ENCODE measurements at regions not wholly inside any gene's neighbourhood (a gene's known extent, or its start where the extent isn't known, plus 50 kb on each side); places are given as distances from the start of the nearest gene placed in this dataset.

DNA sequence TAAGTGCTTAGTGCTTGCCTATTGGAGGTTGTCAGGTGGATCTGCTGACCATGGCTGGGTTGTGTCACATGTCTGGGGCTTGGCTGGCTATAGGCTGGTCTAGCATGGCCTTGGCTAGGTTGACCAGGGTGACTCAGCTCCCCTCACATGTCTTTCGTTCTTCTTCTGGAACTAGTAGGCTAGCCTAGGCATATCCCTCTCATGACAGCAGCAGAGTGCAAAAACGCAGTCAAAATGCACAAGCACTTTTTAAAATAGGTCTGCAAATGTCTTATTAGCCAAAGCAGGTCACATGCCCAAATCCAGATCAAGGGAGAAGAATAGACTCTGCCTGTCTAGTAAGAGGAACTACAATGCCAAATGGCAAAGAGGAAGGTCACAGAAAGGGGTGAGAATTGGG, 179.7 kb upstream of the ACVR2A start:
- Histone ChIP-seq H3K36me3 (no peaks in the 10 kb centered on the region), H3K4me1 (no peaks in the 10 kb centered on the region), H3K27me3 (no peaks in the 10 kb centered on the region), H3K27ac (no peak overlapping the region), H3K4me3 (no peak overlapping the region), H3K9me3 (no peaks in the 10 kb centered on the region)
- DNase-seq, result no peak
- TF ChIP-seq, protein P1, sequence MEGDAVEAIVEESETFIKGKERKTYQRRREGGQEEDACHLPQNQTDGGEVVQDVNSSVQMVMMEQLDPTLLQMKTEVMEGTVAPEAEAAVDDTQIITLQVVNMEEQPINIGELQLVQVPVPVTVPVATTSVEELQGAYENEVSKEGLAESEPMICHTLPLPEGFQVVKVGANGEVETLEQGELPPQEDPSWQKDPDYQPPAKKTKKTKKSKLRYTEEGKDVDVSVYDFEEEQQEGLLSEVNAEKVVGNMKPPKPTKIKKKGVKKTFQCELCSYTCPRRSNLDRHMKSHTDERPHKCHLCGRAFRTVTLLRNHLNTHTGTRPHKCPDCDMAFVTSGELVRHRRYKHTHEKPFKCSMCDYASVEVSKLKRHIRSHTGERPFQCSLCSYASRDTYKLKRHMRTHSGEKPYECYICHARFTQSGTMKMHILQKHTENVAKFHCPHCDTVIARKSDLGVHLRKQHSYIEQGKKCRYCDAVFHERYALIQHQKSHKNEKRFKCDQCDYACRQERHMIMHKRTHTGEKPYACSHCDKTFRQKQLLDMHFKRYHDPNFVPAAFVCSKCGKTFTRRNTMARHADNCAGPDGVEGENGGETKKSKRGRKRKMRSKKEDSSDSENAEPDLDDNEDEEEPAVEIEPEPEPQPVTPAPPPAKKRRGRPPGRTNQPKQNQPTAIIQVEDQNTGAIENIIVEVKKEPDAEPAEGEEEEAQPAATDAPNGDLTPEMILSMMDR (IDR thresholded peaks at IDR 0.05), result no peak
- TF ChIP-seq POLR2A (IDR thresholded peaks at IDR 0.05), result no peak
- intact Hi-C loops (cut with DNase I; ENCODE audit: low total_unique reads), result no loop called here

DNA sequence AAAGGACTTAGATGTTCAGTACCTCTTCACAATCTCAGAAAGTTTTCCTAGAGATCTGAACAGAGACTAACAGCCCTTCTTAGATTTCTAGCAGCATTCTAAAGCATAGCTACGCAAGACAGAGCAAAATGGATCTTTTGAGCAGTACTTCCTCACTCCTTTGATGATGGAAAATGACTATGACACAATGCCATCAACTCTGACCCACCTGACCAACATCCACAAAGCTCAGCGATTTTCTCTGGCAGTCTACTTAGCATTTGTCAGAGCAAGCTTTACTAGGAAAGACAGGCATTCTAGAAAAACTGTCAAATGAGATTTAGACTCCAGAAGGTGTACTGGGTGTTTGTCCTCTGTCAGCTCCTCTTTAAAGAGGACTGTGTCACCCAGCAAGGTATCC, 180.9 kb upstream of the ACVR2A start:
- H3K36me3 ChIP-seq, result no peaks in the 10 kb centered on the region
- no peaks in the 10 kb centered on the region for H3K27me3 ChIP-seq
- intact Hi-C loops (cut with DNase I; ENCODE audit: low total_unique reads), result no loop called here
- no peak overlapping the region for H3K4me3 ChIP-seq
- no peak for TF ChIP-seq POLR2A (IDR thresholded peaks at IDR 0.05)
- TF ChIP-seq, protein P1 (IDR thresholded peaks at IDR 0.05), result no peak
- no peaks in the 10 kb centered on the region for H3K4me1 ChIP-seq
- H3K9me3 ChIP-seq, result no peaks in the 10 kb centered on the region
- DNase-seq, result no peak
- H3K27ac ChIP-seq, result no peak overlapping the region

DNA sequence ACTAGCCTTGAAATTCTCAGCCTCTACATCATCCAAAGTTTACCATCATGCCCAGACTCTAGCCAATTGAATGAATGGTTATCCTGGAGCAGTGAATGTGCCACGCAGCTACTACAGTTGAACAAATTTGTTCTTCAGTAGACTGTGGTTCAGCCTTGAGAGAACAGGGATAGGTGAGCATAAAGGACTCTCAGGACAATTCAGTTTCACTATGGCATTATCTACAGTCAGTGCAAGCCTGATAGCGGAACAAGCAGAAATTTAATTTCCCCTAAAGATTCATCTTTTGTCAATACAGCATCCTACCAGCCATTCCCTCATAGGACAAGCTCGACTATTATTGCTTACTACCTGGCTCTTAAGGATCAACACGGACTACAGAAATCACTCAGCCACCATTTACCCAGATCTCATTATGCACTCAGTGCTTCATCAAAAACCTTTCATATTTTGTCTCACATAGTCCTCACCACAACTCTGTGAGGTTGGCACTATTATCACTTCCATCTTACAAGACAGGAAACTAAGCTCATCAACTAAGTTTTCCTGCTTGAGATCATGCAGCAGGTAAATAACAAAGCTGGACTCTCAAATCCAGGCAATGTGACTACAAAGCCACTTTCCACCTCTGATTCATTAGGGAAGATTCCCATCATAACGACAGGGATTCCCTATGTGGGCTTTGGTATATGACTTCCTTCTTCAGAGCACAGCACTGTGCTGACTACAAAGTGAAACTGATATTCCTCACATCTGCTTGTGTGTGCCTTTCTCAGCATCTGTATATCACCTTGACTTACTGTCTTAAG, 181.5 kb upstream of the ACVR2A start:
- Histone ChIP-seq H3K4me1 (no peaks in the 10 kb centered on the region), H3K36me3 (no peaks in the 10 kb centered on the region), H3K27me3 (no peaks in the 10 kb centered on the region), H3K27ac (no peak overlapping the region), H3K4me3 (no peak overlapping the region), H3K9me3 (no peaks in the 10 kb centered on the region)
- no peak for TF ChIP-seq POLR2A (IDR thresholded peaks at IDR 0.05)
- TF ChIP-seq, protein P1 (IDR thresholded peaks at IDR 0.05), result no peak
- no peak for DNase-seq
- intact Hi-C loops (cut with DNase I; ENCODE audit: low total_unique reads), result no loop called here

DNA sequence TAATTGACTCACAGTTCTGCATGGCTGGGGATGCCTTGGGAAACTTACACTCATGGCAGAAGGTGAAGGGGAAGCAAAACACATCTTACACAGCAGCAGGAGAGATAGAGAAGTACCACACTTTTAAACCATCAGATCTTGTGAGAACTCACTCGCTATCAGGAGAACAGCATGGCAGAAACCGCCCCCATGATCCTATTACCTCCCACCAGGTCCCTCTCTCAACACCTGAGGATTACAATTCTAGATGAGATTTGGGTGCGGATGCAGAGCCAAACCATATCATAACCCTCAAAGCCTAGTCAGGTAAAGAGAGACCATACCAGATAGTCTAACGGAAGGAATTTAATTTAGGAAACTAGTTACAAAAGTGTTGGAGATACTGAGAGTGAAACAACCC, 182.6 kb upstream of the ACVR2A start:
- no peaks in the 10 kb centered on the region for H3K27me3 ChIP-seq
- H3K9me3 ChIP-seq, result no peaks in the 10 kb centered on the region
- TF ChIP-seq, protein P1 (IDR thresholded peaks at IDR 0.05), result no peak
- no peak for TF ChIP-seq POLR2A (IDR thresholded peaks at IDR 0.05)
- H3K36me3 ChIP-seq, result no peaks in the 10 kb centered on the region
- no peaks in the 10 kb centered on the region for H3K4me1 ChIP-seq
- intact Hi-C loops (cut with DNase I; ENCODE audit: low total_unique reads), result no loop called here
- no peak for DNase-seq
- H3K4me3 ChIP-seq, result no peak overlapping the region
- no peak overlapping the region for H3K27ac ChIP-seq

DNA sequence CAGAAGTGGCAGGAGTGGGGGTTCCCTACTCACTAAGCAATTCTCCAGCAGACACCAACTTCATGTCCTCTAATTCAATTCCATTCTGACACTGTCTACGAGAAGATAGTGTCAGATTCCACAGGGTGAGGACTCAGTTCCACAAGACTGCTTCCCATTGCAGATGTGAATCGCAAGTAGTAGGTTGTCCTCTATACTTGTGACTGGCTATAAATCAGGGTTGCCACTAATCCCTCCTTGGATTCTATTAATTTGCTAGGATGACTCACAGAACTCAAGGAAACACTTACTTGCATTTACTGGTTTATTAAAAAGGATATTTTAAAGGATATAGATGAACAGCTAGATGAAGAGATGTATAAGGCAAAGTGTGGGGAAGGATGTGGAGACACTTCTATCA, 184.1 kb upstream of the ACVR2A start:
- no peaks in the 10 kb centered on the region for H3K36me3 ChIP-seq
- DNase-seq, result no peak
- no peaks in the 10 kb centered on the region for H3K27me3 ChIP-seq
- intact Hi-C loops (cut with DNase I; ENCODE audit: low total_unique reads), result no loop called here
- H3K4me3 ChIP-seq, result no peak overlapping the region
- no peaks in the 10 kb centered on the region for H3K9me3 ChIP-seq
- H3K27ac ChIP-seq, result no peak overlapping the region
- no peaks in the 10 kb centered on the region for H3K4me1 ChIP-seq
- TF ChIP-seq, protein P1 (IDR thresholded peaks at IDR 0.05), result no peak
- TF ChIP-seq POLR2A (IDR thresholded peaks at IDR 0.05), result no peak

All from uterus (tissue), 3 donors.